Trophoblast cell (in vitro differentiated cells and primary cell): ENCODE measurements at regions not wholly inside any gene's neighbourhood (a gene's known extent, or its start where the extent isn't known, plus 50 kb on each side); places are given as distances from the start of the nearest gene placed in this dataset.

Source experiments
- DNase-seq, 2 donors: peaks; one replicate each; pipeline ENCODE4 v3.0.0-alpha.2; 2016
- H2AFZ ChIP-seq: 2 replicates; pipeline ENCODE4 v1.6.1; 2013; ENCODE audit warnings: low read length, moderate library complexity, mild to moderate bottlenecking; ENCODE audit not compliant: insufficient read depth, poor library complexity
- H2AK5ac ChIP-seq: 2 replicates; pipeline ENCODE4 v1.6.1; 2013; ENCODE audit warnings: mild to moderate bottlenecking, low read length
- H2BK120ac ChIP-seq: 2 replicates; pipeline ENCODE4 v1.6.1; 2013; ENCODE audit warnings: low read length, mild to moderate bottlenecking, moderate library complexity; ENCODE audit not compliant: insufficient read depth, poor library complexity
- H2BK12ac ChIP-seq: 2 replicates; pipeline ENCODE4 v1.6.1; 2013; ENCODE audit warnings: mild to moderate bottlenecking, low read length, moderate library complexity
- H2BK5ac ChIP-seq: 2 replicates; pipeline ENCODE4 v1.6.1; 2013; ENCODE audit warnings: low read length, low read depth, moderate library complexity, mild to moderate bottlenecking; ENCODE audit not compliant: poor library complexity
- H3K14ac ChIP-seq: 2 replicates; pipeline ENCODE4 v1.6.1; 2013; ENCODE audit warnings: mild to moderate bottlenecking, low read length
- H3K18ac ChIP-seq: 2 replicates; pipeline ENCODE4 v1.6.1; 2013; ENCODE audit warnings: mild to moderate bottlenecking, low read length
- H3K23ac ChIP-seq: 2 replicates; pipeline ENCODE4 v1.6.1; 2013; ENCODE audit warnings: low read length
- H3K27ac ChIP-seq: 2 replicates; pipeline ENCODE4 v1.5.1; 2013; ENCODE audit warnings: low read depth, mild to moderate bottlenecking, inconsistent platforms, low read length, moderate library complexity
- H3K27me3 ChIP-seq: 2 replicates; pipeline ENCODE4 v1.6.1; 2013; ENCODE audit warnings: inconsistent platforms, mild to moderate bottlenecking, low read length, moderate library complexity; ENCODE audit not compliant: insufficient read depth
- H3K36me3 ChIP-seq, 2 experiments: 1 replicate in 1 of 2; 2 replicates in 1 of 2; pipeline ENCODE4 v1.6.1; 2013; ENCODE audit warnings: low read length in 2 of 2, mild to moderate bottlenecking in 2 of 2, moderate library complexity in 1 of 2; ENCODE audit not compliant: insufficient read depth in 2 of 2, control insufficient read depth in 1 of 2
- H3K4ac ChIP-seq: 2 replicates; pipeline ENCODE4 v1.6.1; 2013; ENCODE audit warnings: low read depth, mild to moderate bottlenecking, low read length, moderate library complexity
- H3K4me1 ChIP-seq, 2 experiments: 1 replicate in 1 of 2; 2 replicates in 1 of 2; pipeline ENCODE4 v1.6.1; 2013; ENCODE audit warnings: low read length in 2 of 2, mild to moderate bottlenecking in 2 of 2, moderate library complexity in 1 of 2; ENCODE audit not compliant: insufficient read depth in 2 of 2, control insufficient read depth in 1 of 2
- H3K4me2 ChIP-seq: 2 replicates; pipeline ENCODE4 v1.6.1; 2013; ENCODE audit warnings: inconsistent platforms, mild to moderate bottlenecking, low read length, moderate library complexity
- H3K4me3 ChIP-seq: 2 replicates; pipeline ENCODE4 v1.5.1; 2013; ENCODE audit warnings: mild to moderate bottlenecking, low read depth, low read length, inconsistent platforms
- H3K79me1 ChIP-seq: one replicate; pipeline ENCODE4 v1.6.1; 2013; ENCODE audit warnings: low read length
- H3K79me2 ChIP-seq: 2 replicates; pipeline ENCODE4 v1.6.1; 2013; ENCODE audit warnings: low read length, mild to moderate bottlenecking; ENCODE audit not compliant: control insufficient read depth, insufficient read depth, poor library complexity
- H3K9ac ChIP-seq: 2 replicates; pipeline ENCODE4 v1.6.1; 2013; ENCODE audit warnings: mild to moderate bottlenecking, low read length
- H3K9me3 ChIP-seq: 2 replicates; pipeline ENCODE4 v1.6.1; 2013; ENCODE audit warnings: low read depth, mild to moderate bottlenecking, control low read depth, inconsistent platforms, low read length; ENCODE audit not compliant: insufficient read depth
- H4K12ac ChIP-seq: 2 replicates; pipeline ENCODE4 v1.6.1; 2013; ENCODE audit warnings: low read depth, mild to moderate bottlenecking, low read length, moderate library complexity
- H4K8ac ChIP-seq: 2 replicates; pipeline ENCODE4 v1.6.1; 2013; ENCODE audit warnings: low read depth, mild to moderate bottlenecking, low read length, moderate library complexity
- H4K91ac ChIP-seq: one replicate; pipeline ENCODE4 v1.6.1; 2013; ENCODE audit warnings: low read depth, mild to moderate bottlenecking, low read length, moderate library complexity
- WGBS: extraction: QIAGEN DNeasy Blood & Tissue Kit; methylation state at CpG from one replicate; pipeline ENCODE4 v1.1.7; 2013; ENCODE audit warnings: missing lambda C conversion rate; ENCODE audit not compliant: insufficient read length, insufficient coverage; ENCODE audit errors: extremely low coverage; 5-methylcytosine and 5-hydroxymethylcytosine counted together

DNA sequence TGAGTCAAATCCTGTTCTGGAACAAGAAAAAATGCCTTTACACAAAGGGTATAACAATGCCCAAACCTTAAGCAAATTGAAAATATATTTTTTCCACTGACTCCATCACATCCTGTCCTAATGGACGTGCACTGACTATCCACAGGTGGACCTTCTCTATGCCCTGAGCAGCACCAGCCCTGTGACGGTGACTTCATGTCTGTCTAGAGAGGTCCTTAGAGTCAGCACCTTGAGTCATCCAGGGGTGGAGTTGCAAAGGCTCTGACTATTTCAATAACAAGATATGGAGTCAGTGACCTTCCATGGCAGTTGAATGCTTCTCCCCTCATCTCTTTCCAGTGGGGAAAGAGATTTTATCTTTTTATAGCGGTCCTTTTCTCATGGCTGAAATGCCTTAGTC is 78.0 kb downstream of the YIPF5 start:
- no peak overlapping the region for H3K27ac ChIP-seq
- H2AK5ac ChIP-seq = no peak overlapping the region
- no peaks in the 10 kb centered on the region for H3K4me1 ChIP-seq
- no peak overlapping the region for H3K14ac ChIP-seq
- H2BK12ac ChIP-seq = no peak overlapping the region
- no peak for DNase-seq
- H2BK120ac ChIP-seq = no peak overlapping the region
- H3K18ac ChIP-seq = no peak overlapping the region
- H3K4me2 ChIP-seq = no peak overlapping the region
- H3K4me3 ChIP-seq = no peak overlapping the region
- no peak overlapping the region for H2BK5ac ChIP-seq
- no peaks in the 10 kb centered on the region for H3K9me3 ChIP-seq
- H3K79me1 ChIP-seq = no peaks in the 10 kb centered on the region
- WGBS = no CpG with 5 or more reads among the region's 3 CpGs
- no peaks in the 10 kb centered on the region for H3K79me2 ChIP-seq
- no peak overlapping the region for H4K8ac ChIP-seq
- H4K91ac ChIP-seq = no peak overlapping the region
- no peak overlapping the region for H2AFZ ChIP-seq
- H3K4ac ChIP-seq = no peak overlapping the region
- no peak overlapping the region for H3K23ac ChIP-seq
- no peaks in the 10 kb centered on the region for H3K27me3 ChIP-seq
- no peak overlapping the region for H4K12ac ChIP-seq
- H3K36me3 ChIP-seq = no peaks in the 10 kb centered on the region
- no peak overlapping the region for H3K9ac ChIP-seq

- H3K23ac ChIP-seq = no peak overlapping the region
- WGBS = no CpG with 5 or more reads among the region's 3 CpGs
- H2AFZ ChIP-seq = no peak overlapping the region
- no peak overlapping the region for H3K27ac ChIP-seq
- H3K4me2 ChIP-seq = no peak overlapping the region
- no peaks in the 10 kb centered on the region for H3K36me3 ChIP-seq
- no peak overlapping the region for H3K4ac ChIP-seq
- no peak overlapping the region for H3K18ac ChIP-seq
- no peaks in the 10 kb centered on the region for H3K27me3 ChIP-seq
- no peak overlapping the region for H4K91ac ChIP-seq
- no peaks in the 10 kb centered on the region for H3K79me1 ChIP-seq
- H3K9me3 ChIP-seq = no peaks in the 10 kb centered on the region
- H3K4me1 ChIP-seq = no peaks in the 10 kb centered on the region
- no peak overlapping the region for H4K12ac ChIP-seq
- H3K4me3 ChIP-seq = no peak overlapping the region
- no peak for DNase-seq
- H4K8ac ChIP-seq = no peak overlapping the region
- H3K14ac ChIP-seq = no peak overlapping the region
- H3K9ac ChIP-seq = no peak overlapping the region
- H2BK5ac ChIP-seq = no peak overlapping the region
- no peak overlapping the region for H2BK12ac ChIP-seq
- no peak overlapping the region for H2BK120ac ChIP-seq
- no peaks in the 10 kb centered on the region for H3K79me2 ChIP-seq
- no peak overlapping the region for H2AK5ac ChIP-seq
These were observed 77.1 kb downstream of the YIPF5 start for GRCh38 chr5:144093400-144093799.

DNA sequence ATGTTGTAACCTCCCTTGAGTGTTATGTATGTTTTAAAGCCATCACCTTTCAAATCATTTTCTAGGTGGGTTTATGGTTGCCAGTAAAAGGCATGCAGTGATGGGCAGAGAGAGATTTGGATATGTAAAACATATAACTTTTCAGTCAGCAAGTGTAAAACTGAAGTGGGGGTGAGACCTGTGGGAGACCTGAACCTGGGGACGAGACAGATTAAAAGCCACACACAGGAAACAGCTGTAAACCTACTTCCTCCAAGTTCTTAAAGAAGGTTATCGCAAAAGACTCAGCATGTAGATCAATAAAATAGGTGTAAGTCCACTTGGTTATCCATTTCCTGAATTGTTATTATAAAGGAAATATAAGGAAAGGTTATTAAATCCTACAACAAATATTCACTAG is 76.6 kb downstream of the YIPF5 start:
- no peak overlapping the region for H3K4me3 ChIP-seq
- H4K8ac ChIP-seq = no peak overlapping the region
- no peak overlapping the region for H2BK5ac ChIP-seq
- no peaks in the 10 kb centered on the region for H3K79me2 ChIP-seq
- no peak overlapping the region for H3K27ac ChIP-seq
- no CpG with 5 or more reads among the region's 2 CpGs for WGBS
- H3K9ac ChIP-seq = no peak overlapping the region
- H4K91ac ChIP-seq = no peak overlapping the region
- H2BK12ac ChIP-seq = no peak overlapping the region
- H3K9me3 ChIP-seq = no peaks in the 10 kb centered on the region
- no peak for DNase-seq
- H4K12ac ChIP-seq = no peak overlapping the region
- no peak overlapping the region for H3K4me2 ChIP-seq
- H3K27me3 ChIP-seq = no peaks in the 10 kb centered on the region
- H2BK120ac ChIP-seq = no peak overlapping the region
- no peak overlapping the region for H3K14ac ChIP-seq
- H3K79me1 ChIP-seq = no peaks in the 10 kb centered on the region
- no peaks in the 10 kb centered on the region for H3K36me3 ChIP-seq
- H3K23ac ChIP-seq = no peak overlapping the region
- no peak overlapping the region for H2AK5ac ChIP-seq
- no peak overlapping the region for H2AFZ ChIP-seq
- H3K18ac ChIP-seq = no peak overlapping the region
- no peak overlapping the region for H3K4ac ChIP-seq
- H3K4me1 ChIP-seq = no peaks in the 10 kb centered on the region

DNA sequence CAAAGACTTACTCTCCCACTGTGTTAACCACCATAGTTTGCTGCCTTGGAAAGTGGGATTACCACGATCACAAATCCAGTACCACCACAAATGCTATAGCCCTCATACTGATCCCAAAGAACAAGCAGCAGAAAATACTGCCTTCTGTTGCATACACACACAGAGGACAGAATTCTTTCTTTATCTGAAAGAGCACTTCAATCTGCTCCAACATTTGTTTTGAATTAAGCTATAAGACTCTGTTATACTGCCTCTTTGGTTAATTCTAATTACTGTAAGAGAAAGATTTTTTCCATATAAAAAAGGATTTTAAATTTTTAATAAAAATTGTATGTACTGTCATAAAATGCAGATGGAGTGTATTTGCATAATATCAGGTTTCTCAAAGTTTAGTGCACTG is 69.8 kb downstream of the YIPF5 start:
- Histone ChIP-seq H3K4ac (no peak overlapping the region), H3K27me3 (no peaks in the 10 kb centered on the region), H3K4me1 (no peaks in the 10 kb centered on the region), H4K12ac (no peak overlapping the region), H3K23ac (no peak overlapping the region), H3K4me3 (no peak overlapping the region), H3K4me2 (no peak overlapping the region), H2BK12ac (no peak overlapping the region), H3K9ac (no peak overlapping the region), H3K36me3 (no peaks in the 10 kb centered on the region), H3K79me2 (no peaks in the 10 kb centered on the region), H4K91ac (no peak overlapping the region), H3K9me3 (no peaks in the 10 kb centered on the region), H3K14ac (no peak overlapping the region), H2BK120ac (no peak overlapping the region), H3K79me1 (no peaks in the 10 kb centered on the region), H2AFZ (no peak overlapping the region), H4K8ac (no peak overlapping the region), H3K27ac (no peak overlapping the region), H2BK5ac (no peak overlapping the region), H3K18ac (no peak overlapping the region), H2AK5ac (no peak overlapping the region)
- no peak for DNase-seq
- WGBS = no CpG with 5 or more reads among the region's 1 CpG
